Bronchial epithelial cell (primary cell): ENCODE measurements at regions not wholly inside any gene's neighbourhood (a gene's known extent, or its start where the extent isn't known, plus 50 kb on each side); places are given as distances from the start of the nearest gene placed in this dataset.

Source experiments
- DNase-seq: peaks from one replicate; pipeline ENCODE4 v3.0.0-alpha.2; 2010; ENCODE audit warnings: low read depth
- FAIRE-seq: peaks from 2 replicates; lab custom pipeline; 2011; peaks lifted over from hg19 to GRCh38; lab: Jason Lieb, UNC
- H3K27me3 ChIP-seq: 2 replicates; pipeline ENCODE4 v1.5.1; 2011; ENCODE audit warnings: low read length; ENCODE audit not compliant: control insufficient read depth, insufficient read depth
- H3K36me3 ChIP-seq: 2 replicates; pipeline ENCODE4 v1.5.1; 2011; ENCODE audit warnings: low read length; ENCODE audit not compliant: control insufficient read depth, insufficient read depth
- H3K4me3 ChIP-seq: 2 replicates; pipeline ENCODE4 v1.5.1; 2011; ENCODE audit warnings: mild to moderate bottlenecking, low read depth, low read length, control low read depth
- TF ChIP-seq, protein P1 (sequence below): IDR thresholded peaks from 2 replicates; pipeline ENCODE4 v1.5.1; 2011; ENCODE audit warnings: mild to moderate bottlenecking, moderate library complexity, low read length, control low read depth, inconsistent platforms; ENCODE audit not compliant: insufficient read depth, severe bottlenecking

DNA sequence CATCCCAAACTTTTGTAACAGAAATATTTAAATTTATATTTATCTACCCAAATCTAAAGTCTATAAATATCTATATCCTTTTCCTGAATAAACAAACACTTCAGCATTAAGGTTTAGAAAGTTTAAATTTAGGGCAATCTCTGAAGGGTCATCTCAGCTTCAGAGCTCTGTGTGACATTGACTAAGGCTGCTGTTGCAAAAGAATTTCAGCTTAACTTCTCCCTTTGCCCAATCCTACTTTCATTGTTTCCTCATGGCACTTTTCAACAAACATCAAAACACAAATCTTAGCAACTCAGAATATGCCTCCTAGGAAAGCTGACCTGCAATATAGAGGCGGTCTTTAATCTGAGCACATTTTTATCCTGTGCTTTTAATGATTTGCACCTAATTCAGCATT is 79.7 kb upstream of the BANK1 start:
- TF ChIP-seq, protein P1, sequence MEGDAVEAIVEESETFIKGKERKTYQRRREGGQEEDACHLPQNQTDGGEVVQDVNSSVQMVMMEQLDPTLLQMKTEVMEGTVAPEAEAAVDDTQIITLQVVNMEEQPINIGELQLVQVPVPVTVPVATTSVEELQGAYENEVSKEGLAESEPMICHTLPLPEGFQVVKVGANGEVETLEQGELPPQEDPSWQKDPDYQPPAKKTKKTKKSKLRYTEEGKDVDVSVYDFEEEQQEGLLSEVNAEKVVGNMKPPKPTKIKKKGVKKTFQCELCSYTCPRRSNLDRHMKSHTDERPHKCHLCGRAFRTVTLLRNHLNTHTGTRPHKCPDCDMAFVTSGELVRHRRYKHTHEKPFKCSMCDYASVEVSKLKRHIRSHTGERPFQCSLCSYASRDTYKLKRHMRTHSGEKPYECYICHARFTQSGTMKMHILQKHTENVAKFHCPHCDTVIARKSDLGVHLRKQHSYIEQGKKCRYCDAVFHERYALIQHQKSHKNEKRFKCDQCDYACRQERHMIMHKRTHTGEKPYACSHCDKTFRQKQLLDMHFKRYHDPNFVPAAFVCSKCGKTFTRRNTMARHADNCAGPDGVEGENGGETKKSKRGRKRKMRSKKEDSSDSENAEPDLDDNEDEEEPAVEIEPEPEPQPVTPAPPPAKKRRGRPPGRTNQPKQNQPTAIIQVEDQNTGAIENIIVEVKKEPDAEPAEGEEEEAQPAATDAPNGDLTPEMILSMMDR = no peak
- no peak for DNase-seq
- FAIRE-seq = no peak
- Histone ChIP-seq H3K4me3 (no peak overlapping the region), H3K27me3 (no peaks in the 10 kb centered on the region), H3K36me3 (no peaks in the 10 kb centered on the region)

DNA sequence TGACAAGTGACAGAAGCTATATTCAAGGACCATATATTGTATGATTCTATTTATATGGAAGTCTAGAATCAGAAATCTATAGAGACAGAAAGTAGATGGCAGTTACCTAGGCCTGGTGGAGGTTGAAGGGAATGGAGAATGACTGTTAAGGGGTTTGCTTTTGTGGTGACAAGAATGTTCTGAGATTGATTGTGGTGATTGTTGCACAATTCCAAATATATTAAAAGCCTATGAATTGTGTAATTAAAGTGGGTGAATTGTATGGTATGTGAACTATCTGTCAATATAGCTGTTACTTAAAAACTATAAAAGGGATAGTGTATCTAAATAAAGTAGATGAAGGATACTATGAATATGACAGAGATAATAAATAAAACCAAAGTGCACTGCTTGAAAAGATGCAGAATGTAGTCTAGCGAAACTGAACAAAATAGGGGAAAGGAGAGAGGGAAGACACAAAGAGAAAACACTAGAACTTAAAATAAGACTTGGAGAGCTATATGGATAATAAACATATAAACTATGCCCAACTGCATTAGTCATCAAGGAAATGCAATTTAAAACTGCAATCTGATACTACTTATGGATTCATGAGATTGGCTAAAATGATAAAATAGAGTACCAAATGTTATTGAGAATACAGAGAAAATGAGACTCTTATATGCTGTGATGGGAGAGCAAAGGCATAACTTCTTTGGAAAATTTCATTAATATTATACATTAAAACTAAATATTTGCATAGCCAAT is 82.1 kb upstream of the BANK1 start:
- no peak overlapping the region for H3K4me3 ChIP-seq
- FAIRE-seq = no peak
- DNase-seq = peak; percentile 37
- no peaks in the 10 kb centered on the region for H3K36me3 ChIP-seq
- H3K27me3 ChIP-seq = no peaks in the 10 kb centered on the region
- TF ChIP-seq, protein P1 = no peak

- TF ChIP-seq, protein P1 = no peak
- FAIRE-seq (no peak), DNase-seq (no peak)
- Histone ChIP-seq H3K27me3 (no peaks in the 10 kb centered on the region), H3K36me3 (no peaks in the 10 kb centered on the region), H3K4me3 (no peak overlapping the region)
Measured at GRCh38 chr4:101707596-101707995, 82.9 kb upstream of the BANK1 start.

DNA sequence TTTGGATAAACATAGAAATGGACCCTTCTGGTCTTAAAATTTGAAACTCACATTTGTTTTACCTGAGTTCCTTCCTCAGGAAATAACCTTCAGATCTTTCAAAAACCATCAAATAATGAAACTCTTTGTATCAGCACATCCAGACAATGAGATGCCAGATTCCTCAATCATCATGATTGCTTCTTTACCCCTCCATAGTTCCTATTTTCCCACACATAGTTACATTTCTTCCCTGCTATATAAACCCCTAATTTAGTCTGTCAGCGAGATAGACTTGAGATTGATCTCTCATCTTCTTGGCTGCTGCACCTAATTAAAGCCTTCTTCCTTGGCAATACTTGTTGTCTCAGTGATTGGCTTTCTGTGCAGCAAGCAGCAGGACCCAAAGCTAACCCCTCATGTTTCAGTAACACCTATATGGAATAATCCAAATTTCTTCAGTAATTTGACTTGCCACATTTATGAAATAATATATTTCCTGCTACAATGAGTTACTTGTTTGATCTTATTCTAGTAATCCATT is 83.9 kb upstream of the BANK1 start:
- DNase-seq = no peak
- FAIRE-seq = no peak
- TF ChIP-seq, protein P1 = no peak

GRCh38 chr4:101701551-101701950 is 89.0 kb upstream of the BANK1 start:
- Histone ChIP-seq H3K36me3 (no peaks in the 10 kb centered on the region), H3K27me3 (no peaks in the 10 kb centered on the region), H3K4me3 (no peak overlapping the region)
- DNase-seq = no peak
- TF ChIP-seq, protein P1 = no peak
- FAIRE-seq = no peak

More for the DNA sequence above, 83.9 kb upstream of the BANK1 start:
- no peaks in the 10 kb centered on the region for H3K36me3 ChIP-seq
- H3K4me3 ChIP-seq = no peak overlapping the region
- H3K27me3 ChIP-seq = no peaks in the 10 kb centered on the region
